Neural cell (in vitro differentiated cells): ENCODE measurements at regions not wholly inside any gene's neighbourhood (a gene's known extent, or its start where the extent isn't known, plus 50 kb on each side); places are given as distances from the start of the nearest gene placed in this dataset.

Experiments used
- CTCF ChIP-seq: fragments of 450-650 bp; IDR thresholded peaks from 2 replicates; pipeline ENCODE4 v1.5.1; 2014; ENCODE audit warnings: antibody characterized with exemption, mild to moderate bottlenecking, moderate library complexity; ENCODE audit not compliant: poor library complexity, severe bottlenecking
- EP300 ChIP-seq: fragments of 450-650 bp; conservative IDR thresholded peaks from 2 replicates; pipeline ENCODE4 v1.6.1; 2014; ENCODE audit warnings: antibody characterized with exemption, mild to moderate bottlenecking, moderate library complexity; ENCODE audit not compliant: poor library complexity, severe bottlenecking
- EZH2 ChIP-seq: fragments of 200-600, 300-800 bp; shearing (Covaris generic), sonication (generic); IDR thresholded peaks from 2 replicates; pipeline ENCODE4 v1.6.1; 2014; ENCODE audit warnings: antibody characterized with exemption, low read length, borderline replicate concordance, mild to moderate bottlenecking; ENCODE audit not compliant: insufficient read depth, poor library complexity, severe bottlenecking
- MXI1 ChIP-seq: fragments of 450-650 bp; conservative IDR thresholded peaks from 2 replicates; pipeline ENCODE4 v1.6.1; 2014; ENCODE audit warnings: antibody characterized with exemption, mild to moderate bottlenecking; ENCODE audit not compliant: poor library complexity, severe bottlenecking
- POLR2AphosphoS5 ChIP-seq: IDR thresholded peaks from 2 replicates; pipeline ENCODE4 v1.6.1; 2012
- REST ChIP-seq: IDR thresholded peaks from 2 replicates; pipeline ENCODE4 v1.6.1; 2012; ENCODE audit warnings: borderline replicate concordance
- SMC3 ChIP-seq: fragments of 450-650 bp; conservative IDR thresholded peaks from 2 replicates; pipeline ENCODE4 v1.6.1; 2014; ENCODE audit warnings: antibody characterized with exemption, mild to moderate bottlenecking, moderate library complexity; ENCODE audit not compliant: poor library complexity

GRCh38 chr6:82737965-82738364, 327.7 kb downstream of the UBE3D start:
- no peak for TF ChIP-seq CTCF
- TF ChIP-seq POLR2AphosphoS5: peak; percentile 56
- no peak for TF ChIP-seq EZH2
- peak; percentile 80 for TF ChIP-seq EP300
- TF ChIP-seq REST: no peak
- no peak for TF ChIP-seq SMC3
- TF ChIP-seq MXI1: no peak
